A673 (cell line): ENCODE measurements at regions not wholly inside any gene's neighbourhood (a gene's known extent, or its start where the extent isn't known, plus 50 kb on each side); places are given as distances from the start of the nearest gene placed in this dataset.

Source experiments
- BruUV-seq: library from RNA; stranded (reverse); fragments of 400-500 nt; replicated peaks from 2 replicates; lab custom pipeline; 2021; lab: Mats Ljungman, UMichigan
- CTCF ChIA-PET: fragments of 300-600 bp; sonication (Branson Sonifier 250); formaldehyde crosslinking; loops from one replicate; lab custom pipeline; 2022; ENCODE audit warnings: antibody characterized with exemption; lab: Charles Lee
- POLR2A ChIA-PET: fragments of 300-600 bp; sonication (Branson Sonifier 250); formaldehyde crosslinking; loops from one replicate; lab custom pipeline; 2022; ENCODE audit warnings: antibody characterized with exemption; ENCODE audit not compliant: low non-redundant PET; lab: Charles Lee
- DNase-seq: peaks from one replicate; pipeline ENCODE4 v3.0.0-alpha.2; 2015; ENCODE audit warnings: low spot score
- H3K27ac ChIP-seq: fragments of 200-600 bp; sonication (generic); 2 replicates; pipeline ENCODE4 v1.5.1; 2016; ENCODE audit warnings: mixed run types, low read depth, mild to moderate bottlenecking, mixed read lengths, antibody characterized with exemption, low read length; ENCODE audit not compliant: poor library complexity, severe bottlenecking
- H3K27me3 ChIP-seq: fragments of 200-600 bp; sonication (generic); replicated peaks from 2 replicates; pipeline ENCODE4 v1.6.1; 2017; ENCODE audit warnings: mixed run types, low read depth, mild to moderate bottlenecking, mixed read lengths, antibody characterized with exemption, low read length; ENCODE audit not compliant: insufficient read depth, poor library complexity
- H3K36me3 ChIP-seq: fragments of 200-600 bp; sonication (generic); 2 replicates; pipeline ENCODE4 v1.6.1; 2016; ENCODE audit warnings: mixed run types, mild to moderate bottlenecking, mixed read lengths, antibody characterized with exemption, low read length; ENCODE audit not compliant: insufficient read depth, poor library complexity, severe bottlenecking
- H3K4me1 ChIP-seq: fragments of 200-600 bp; sonication (generic); 2 replicates; pipeline ENCODE4 v1.6.1; 2017; ENCODE audit warnings: mixed run types, mild to moderate bottlenecking, mixed read lengths, antibody characterized with exemption, low read length; ENCODE audit not compliant: insufficient read depth, poor library complexity, severe bottlenecking
- H3K4me3 ChIP-seq: fragments of 200-600 bp; sonication (generic); 2 replicates; pipeline ENCODE4 v1.5.1; 2016; ENCODE audit warnings: low read depth, mixed run types, mild to moderate bottlenecking, mixed read lengths, low read length; ENCODE audit not compliant: poor library complexity, severe bottlenecking
- H3K9me3 ChIP-seq: fragments of 200-600 bp; sonication (generic); 2 replicates; pipeline ENCODE4 v1.6.1; 2016; ENCODE audit warnings: mixed run types, low read depth, mild to moderate bottlenecking, mixed read lengths, antibody characterized with exemption, low read length; ENCODE audit not compliant: poor library complexity, severe bottlenecking
- CTCF ChIP-seq: fragments of 300-800, 200-600 bp; sonication (generic); conservative IDR thresholded peaks from 2 replicates; pipeline ENCODE4 v1.5.1; 2017; ENCODE audit warnings: low read depth, mild to moderate bottlenecking, antibody characterized with exemption, low read length, moderate library complexity, mixed read lengths
- EZH2 ChIP-seq: fragments of 200-600 bp; sonication (generic); IDR thresholded peaks from 2 replicates; pipeline ENCODE4 v1.6.1; 2017; ENCODE audit warnings: borderline replicate concordance, low read depth, mild to moderate bottlenecking, mixed read lengths, antibody characterized with exemption, low read length; ENCODE audit not compliant: poor library complexity, severe bottlenecking
- intact Hi-C: fragments of 100-400 bp; cut with micrococcal nuclease; formaldehyde crosslinking; loops from one replicate; pipeline ENCODE4 v1.10.0; 2022; ENCODE audit not compliant: unreplicated experiment

- CTCF ChIA-PET, result no interaction called here
- TF ChIP-seq CTCF, result no peak
- no peak for TF ChIP-seq EZH2
- no TSS peak for BruUV-seq
These were observed 277.5 kb upstream of the P2RY1 start for GRCh38 chr3:152557302-152557999.

GRCh38 chr3:152558386-152558785, 276.5 kb upstream of the P2RY1 start:
- no peaks in the 10 kb centered on the region for H3K36me3 ChIP-seq
- POLR2A ChIA-PET, result interaction anchor here (0.6 kb wide), 1 partner anchor 207 kb away, joined by 3 read pairs; no protein-coding TSS in a partner anchor
- H3K9me3 ChIP-seq, result no peaks in the 10 kb centered on the region
- intact Hi-C loops, result no loop called here
- no peaks in the 10 kb centered on the region for H3K27me3 ChIP-seq
- CTCF ChIA-PET, result no interaction called here
- no peak overlapping the region for H3K4me3 ChIP-seq
- no peaks in the 10 kb centered on the region for H3K4me1 ChIP-seq
- no peak overlapping the region for H3K27ac ChIP-seq
- DNase-seq, result no peak
- TF ChIP-seq CTCF (no peak), EZH2 (no peak)
- no TSS peak for BruUV-seq

More at GRCh38 chr3:152557302-152557999, 277.5 kb upstream of the P2RY1 start:
- Histone ChIP-seq H3K4me1 (no peaks in the 10 kb centered on the region), H3K27me3 (no peaks in the 10 kb centered on the region), H3K4me3 (no peak overlapping the region), H3K9me3 (no peaks in the 10 kb centered on the region), H3K27ac (no peak overlapping the region), H3K36me3 (no peaks in the 10 kb centered on the region)
- intact Hi-C loops, result no loop called here
- POLR2A ChIA-PET, result no interaction called here
- no peak for DNase-seq

GRCh38 chr3:152559246-152559645, 275.7 kb upstream of the P2RY1 start:
- Histone ChIP-seq H3K27ac (no peak overlapping the region), H3K4me3 (no peak overlapping the region), H3K36me3 (no peaks in the 10 kb centered on the region), H3K9me3 (no peaks in the 10 kb centered on the region), H3K4me1 (no peaks in the 10 kb centered on the region), H3K27me3 (no peaks in the 10 kb centered on the region)
- no peak for TF ChIP-seq EZH2
- no peak for TF ChIP-seq CTCF
- DNase-seq, result no peak
- POLR2A ChIA-PET, result interaction anchor here (0.6 kb wide), 1 partner anchor 106 kb away, joined by 3 read pairs; no protein-coding TSS in a partner anchor
- CTCF ChIA-PET, result no interaction called here
- BruUV-seq, result no TSS peak
- intact Hi-C loops, result no loop called here
